HepG2 (cell line): ENCODE measurements at regions not wholly inside any gene's neighbourhood (a gene's known extent, or its start where the extent isn't known, plus 50 kb on each side); places are given as distances from the start of the nearest gene placed in this dataset.

ENCODE experiments used
- ATRX ChIP-seq: sonication (generic); formaldehyde crosslinking; IDR thresholded peaks from 2 replicates; pipeline ENCODE4 v1.4.0; 2020; ENCODE audit warnings: missing genetic modification reagents, borderline replicate concordance
- CTCF ChIP-seq: sonication (generic); formaldehyde crosslinking; IDR thresholded peaks from 2 replicates; pipeline ENCODE4 v1.5.0; 2020; ENCODE audit warnings: mild to moderate bottlenecking, missing genetic modification reagents, moderate library complexity
- KDM5A ChIP-seq: fragments of 200-600 bp; sonication (generic); IDR thresholded peaks from 2 replicates; pipeline ENCODE4 v1.7.0; 2018; ENCODE audit warnings: antibody characterized with exemption, mild to moderate bottlenecking, low read length, borderline replicate concordance
- MXD4 ChIP-seq: IDR thresholded peaks from 2 replicates; pipeline ENCODE4 v1.6.1; 2016; ENCODE audit warnings: mild to moderate bottlenecking, missing biosample characterization, missing genetic modification reagents
- RBAK ChIP-seq: sonication (generic); formaldehyde crosslinking; IDR thresholded peaks from 2 replicates; pipeline ENCODE4 v1.5.1; 2020; ENCODE audit warnings: mild to moderate bottlenecking, missing genetic modification reagents
- RBM22 ChIP-seq: fragments of 200-400 bp; formaldehyde crosslinking; optimal IDR thresholded peaks from 2 replicates; pipeline ENCODE3; 2017; ENCODE audit warnings: mild to moderate bottlenecking, low read length, moderate library complexity
- TBX2 ChIP-seq: sonication (generic); formaldehyde crosslinking; IDR thresholded peaks from 2 replicates; pipeline ENCODE4 v1.5.0; 2020; ENCODE audit warnings: missing genetic modification reagents, mild to moderate bottlenecking, borderline replicate concordance
- YY1 ChIP-seq: IDR thresholded peaks from 2 replicates; pipeline ENCODE4 v1.6.1; 2011; ENCODE audit warnings: low read length, low read depth, moderate library complexity, mild to moderate bottlenecking; ENCODE audit not compliant: insufficient read depth, insufficient replicate concordance
- ZZZ3 ChIP-seq: sonication (generic); formaldehyde crosslinking; IDR thresholded peaks from 2 replicates; pipeline ENCODE4 v1.4.0; 2020; ENCODE audit warnings: missing genetic modification reagents, mild to moderate bottlenecking, borderline replicate concordance
- TF ChIP-seq, protein P1 (sequence below): sonication (generic); IDR thresholded peaks from 2 replicates; pipeline ENCODE4 v1.6.1; 2016; ENCODE audit warnings: low read depth, borderline replicate concordance
- TF ChIP-seq, protein P2 (sequence below): sonication (generic); formaldehyde crosslinking; IDR thresholded peaks from 2 replicates; pipeline ENCODE4 v1.4.0; 2020; ENCODE audit warnings: missing genetic modification reagents, mild to moderate bottlenecking, borderline replicate concordance

DNA sequence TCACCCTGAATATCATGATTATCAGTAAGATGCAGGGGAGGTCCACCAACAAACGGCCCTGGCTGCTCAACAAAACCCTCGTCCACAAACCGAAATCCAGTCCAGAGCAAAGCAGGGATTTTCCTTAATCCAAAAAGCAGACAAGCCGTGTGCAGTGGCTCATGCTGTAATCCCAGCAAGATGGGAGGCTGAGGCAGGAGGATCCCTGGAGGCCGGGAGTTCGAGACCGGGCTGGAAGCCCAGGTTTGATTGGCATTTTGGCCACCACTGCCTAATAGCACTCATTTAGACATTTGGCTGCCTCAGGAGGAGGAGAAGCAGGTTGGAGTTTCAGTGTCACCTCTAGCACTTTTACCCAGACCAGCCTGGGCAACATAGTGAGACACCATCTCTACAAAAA lies 562.0 kb upstream of the AUTS2 start:
- no peak for TF ChIP-seq MXD4 (CRISPR knock-in tag)
- TF ChIP-seq CTCF (CRISPR knock-in tag), result no peak
- no peak for TF ChIP-seq RBAK (CRISPR knock-in tag)
- TF ChIP-seq YY1, result no peak
- TF ChIP-seq ATRX (CRISPR knock-in tag), result no peak
- TF ChIP-seq ZZZ3, result no peak
- no peak for TF ChIP-seq RBM22
- TF ChIP-seq KDM5A, result no peak
- TF ChIP-seq, protein P1, sequence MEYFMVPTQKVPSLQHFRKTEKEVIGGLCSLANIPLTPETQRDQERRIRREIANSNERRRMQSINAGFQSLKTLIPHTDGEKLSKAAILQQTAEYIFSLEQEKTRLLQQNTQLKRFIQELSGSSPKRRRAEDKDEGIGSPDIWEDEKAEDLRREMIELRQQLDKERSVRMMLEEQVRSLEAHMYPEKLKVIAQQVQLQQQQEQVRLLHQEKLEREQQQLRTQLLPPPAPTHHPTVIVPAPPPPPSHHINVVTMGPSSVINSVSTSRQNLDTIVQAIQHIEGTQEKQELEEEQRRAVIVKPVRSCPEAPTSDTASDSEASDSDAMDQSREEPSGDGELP, result no peak
- TF ChIP-seq TBX2 (CRISPR knock-in tag), result no peak
- TF ChIP-seq, protein P2, sequence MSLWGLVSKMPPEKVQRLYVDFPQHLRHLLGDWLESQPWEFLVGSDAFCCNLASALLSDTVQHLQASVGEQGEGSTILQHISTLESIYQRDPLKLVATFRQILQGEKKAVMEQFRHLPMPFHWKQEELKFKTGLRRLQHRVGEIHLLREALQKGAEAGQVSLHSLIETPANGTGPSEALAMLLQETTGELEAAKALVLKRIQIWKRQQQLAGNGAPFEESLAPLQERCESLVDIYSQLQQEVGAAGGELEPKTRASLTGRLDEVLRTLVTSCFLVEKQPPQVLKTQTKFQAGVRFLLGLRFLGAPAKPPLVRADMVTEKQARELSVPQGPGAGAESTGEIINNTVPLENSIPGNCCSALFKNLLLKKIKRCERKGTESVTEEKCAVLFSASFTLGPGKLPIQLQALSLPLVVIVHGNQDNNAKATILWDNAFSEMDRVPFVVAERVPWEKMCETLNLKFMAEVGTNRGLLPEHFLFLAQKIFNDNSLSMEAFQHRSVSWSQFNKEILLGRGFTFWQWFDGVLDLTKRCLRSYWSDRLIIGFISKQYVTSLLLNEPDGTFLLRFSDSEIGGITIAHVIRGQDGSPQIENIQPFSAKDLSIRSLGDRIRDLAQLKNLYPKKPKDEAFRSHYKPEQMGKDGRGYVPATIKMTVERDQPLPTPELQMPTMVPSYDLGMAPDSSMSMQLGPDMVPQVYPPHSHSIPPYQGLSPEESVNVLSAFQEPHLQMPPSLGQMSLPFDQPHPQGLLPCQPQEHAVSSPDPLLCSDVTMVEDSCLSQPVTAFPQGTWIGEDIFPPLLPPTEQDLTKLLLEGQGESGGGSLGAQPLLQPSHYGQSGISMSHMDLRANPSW (CRISPR knock-in tag), result no peak
